ENCODE measurements at regions not wholly inside any gene's neighbourhood (a gene's known extent, or its start where the extent isn't known, plus 50 kb on each side); places are given as distances from the start of the nearest gene placed in this dataset.

GRCh38 chr18:55076643-55077218, 117.5 kb upstream of the CCDC68 start:
- RAD21 ChIA-PET (ENCODE audit: low non-redundant PET in 1 of 2, low total read pairs in 2 of 2, uncharacterized antibody in 2 of 2, unreplicated experiment in 2 of 2): no interaction called here
- no peaks in the 10 kb centered on the region; the same call in 1 of the 2 replicates for H3K27me3 ChIP-seq (ENCODE audit: insufficient read depth, low read length)
- intact Hi-C loops (cut with micrococcal nuclease): no loop called here
- no peaks in the 10 kb centered on the region for H3K9me3 ChIP-seq (ENCODE audit: control insufficient read depth in 1 of 2, insufficient read depth in 1 of 2, low read depth in 1 of 2, low read length in 2 of 2)
- no peaks in the 10 kb centered on the region for H3K9me2 ChIP-seq (ENCODE audit: insufficient read depth)
- H2AFZ ChIP-seq (ENCODE audit: low read depth, low read length, poor library complexity, severe bottlenecking): no peak overlapping the region
- CTCF ChIA-PET: no interaction called here
- ATAC-seq (no peak), DNase-seq (ENCODE audit: low read depth, low spot score) (no peak)
- H3K4me2 ChIP-seq (ENCODE audit: low read length): no peak overlapping the region
- no peaks in the 10 kb centered on the region for H4K20me1 ChIP-seq (ENCODE audit: insufficient read depth)
- no peaks in the 10 kb centered on the region for H3K36me3 ChIP-seq (ENCODE audit: control insufficient read depth in 1 of 2, insufficient read depth in 2 of 2, low read length in 2 of 2)
- no peaks in the 10 kb centered on the region for H3K4me1 ChIP-seq (ENCODE audit: control insufficient read depth in 1 of 2, insufficient read depth in 2 of 2, low read length in 2 of 2)
- H3K4me3 ChIP-seq (replicated peaks in 1 of 2; ENCODE audit: low read depth in 1 of 2, low read length in 2 of 2): no peak overlapping the region
- TF ChIP-seq ZBTB33 (IDR thresholded peaks at IDR 0.05; ENCODE audit: extremely low read depth, insufficient replicate concordance, low read length): no peak
- no peak for TF ChIP-seq POLR2AphosphoS5 (IDR thresholded peaks at IDR 0.05; ENCODE audit: low read depth, low read length)
- no peaks in the 10 kb centered on the region for H3K79me2 ChIP-seq (ENCODE audit: insufficient read depth, low read length)
- POLR2A ChIA-PET: no interaction called here
- no peak overlapping the region for H3K27ac ChIP-seq (ENCODE audit: low read depth, low read length)
- no TSS peak for BruUV-seq (replicated peaks)
- H3K9ac ChIP-seq (ENCODE audit: low read length): no peak overlapping the region

DNA sequence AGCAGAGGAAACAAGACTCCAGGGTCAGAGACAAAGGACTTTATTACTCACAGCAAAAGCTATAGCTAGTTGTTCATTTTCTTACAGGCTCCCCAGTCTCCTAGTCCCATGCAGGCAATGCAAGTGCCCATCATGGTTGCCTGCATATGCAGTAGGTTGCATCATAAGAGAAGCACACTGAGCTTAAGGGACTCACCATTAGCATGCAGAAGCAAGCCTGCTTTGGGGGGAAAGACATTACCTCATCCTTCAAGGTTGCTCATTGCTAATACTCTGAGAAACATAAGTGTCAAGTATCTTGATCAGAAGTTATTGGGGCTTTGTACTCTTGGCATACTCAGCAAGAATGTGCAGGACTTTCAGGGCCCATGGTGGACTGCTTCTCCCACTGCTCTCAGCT, 114.6 kb upstream of the CCDC68 start:
- ChIA-PET POLR2A (no interaction called here), RAD21 (ENCODE audit: low non-redundant PET in 1 of 2, low total read pairs in 2 of 2, uncharacterized antibody in 2 of 2, unreplicated experiment in 2 of 2) (no interaction called here), CTCF (no interaction called here)
- H3K79me2 ChIP-seq (ENCODE audit: insufficient read depth, low read length): no peaks in the 10 kb centered on the region
- ATAC-seq (no peak), DNase-seq (ENCODE audit: low read depth, low spot score) (no peak)
- no peak overlapping the region for H3K4me3 ChIP-seq (replicated peaks in 1 of 2; ENCODE audit: low read depth in 1 of 2, low read length in 2 of 2)
- H3K4me1 ChIP-seq (ENCODE audit: control insufficient read depth in 1 of 2, insufficient read depth in 2 of 2, low read length in 2 of 2): no peaks in the 10 kb centered on the region
- BruUV-seq (replicated peaks): no TSS peak
- H3K27me3 ChIP-seq (ENCODE audit: insufficient read depth, low read length): peaks cover 12% of the 10 kb centered on the region; the same call in 1 of the 2 replicates
- intact Hi-C loops (cut with micrococcal nuclease): no loop called here
- H4K20me1 ChIP-seq (ENCODE audit: insufficient read depth): no peaks in the 10 kb centered on the region
- TF ChIP-seq, protein P1, sequence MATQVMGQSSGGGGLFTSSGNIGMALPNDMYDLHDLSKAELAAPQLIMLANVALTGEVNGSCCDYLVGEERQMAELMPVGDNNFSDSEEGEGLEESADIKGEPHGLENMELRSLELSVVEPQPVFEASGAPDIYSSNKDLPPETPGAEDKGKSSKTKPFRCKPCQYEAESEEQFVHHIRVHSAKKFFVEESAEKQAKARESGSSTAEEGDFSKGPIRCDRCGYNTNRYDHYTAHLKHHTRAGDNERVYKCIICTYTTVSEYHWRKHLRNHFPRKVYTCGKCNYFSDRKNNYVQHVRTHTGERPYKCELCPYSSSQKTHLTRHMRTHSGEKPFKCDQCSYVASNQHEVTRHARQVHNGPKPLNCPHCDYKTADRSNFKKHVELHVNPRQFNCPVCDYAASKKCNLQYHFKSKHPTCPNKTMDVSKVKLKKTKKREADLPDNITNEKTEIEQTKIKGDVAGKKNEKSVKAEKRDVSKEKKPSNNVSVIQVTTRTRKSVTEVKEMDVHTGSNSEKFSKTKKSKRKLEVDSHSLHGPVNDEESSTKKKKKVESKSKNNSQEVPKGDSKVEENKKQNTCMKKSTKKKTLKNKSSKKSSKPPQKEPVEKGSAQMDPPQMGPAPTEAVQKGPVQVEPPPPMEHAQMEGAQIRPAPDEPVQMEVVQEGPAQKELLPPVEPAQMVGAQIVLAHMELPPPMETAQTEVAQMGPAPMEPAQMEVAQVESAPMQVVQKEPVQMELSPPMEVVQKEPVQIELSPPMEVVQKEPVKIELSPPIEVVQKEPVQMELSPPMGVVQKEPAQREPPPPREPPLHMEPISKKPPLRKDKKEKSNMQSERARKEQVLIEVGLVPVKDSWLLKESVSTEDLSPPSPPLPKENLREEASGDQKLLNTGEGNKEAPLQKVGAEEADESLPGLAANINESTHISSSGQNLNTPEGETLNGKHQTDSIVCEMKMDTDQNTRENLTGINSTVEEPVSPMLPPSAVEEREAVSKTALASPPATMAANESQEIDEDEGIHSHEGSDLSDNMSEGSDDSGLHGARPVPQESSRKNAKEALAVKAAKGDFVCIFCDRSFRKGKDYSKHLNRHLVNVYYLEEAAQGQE (IDR thresholded peaks at IDR 0.05; ENCODE audit: low read depth): no peak
- no peak for TF ChIP-seq TCF7L2 (IDR thresholded peaks at IDR 0.05; ENCODE audit: borderline replicate concordance, extremely low read depth, insufficient read depth, insufficient read length)
- no peak for TF ChIP-seq RAD21 (IDR thresholded peaks at IDR 0.05; ENCODE audit: low read depth)
- TF ChIP-seq CEBPB (IDR thresholded peaks at IDR 0.05; ENCODE audit: low read depth): no peak
- TF ChIP-seq, protein P2, sequence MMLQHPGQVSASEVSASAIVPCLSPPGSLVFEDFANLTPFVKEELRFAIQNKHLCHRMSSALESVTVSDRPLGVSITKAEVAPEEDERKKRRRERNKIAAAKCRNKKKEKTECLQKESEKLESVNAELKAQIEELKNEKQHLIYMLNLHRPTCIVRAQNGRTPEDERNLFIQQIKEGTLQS (IDR thresholded peaks at IDR 0.05): no peak
- H2AFZ ChIP-seq (ENCODE audit: low read depth, low read length, poor library complexity, severe bottlenecking): no peak overlapping the region
- no peaks in the 10 kb centered on the region for H3K9me2 ChIP-seq (ENCODE audit: insufficient read depth)
- H3K36me3 ChIP-seq (ENCODE audit: control insufficient read depth in 1 of 2, insufficient read depth in 2 of 2, low read length in 2 of 2): no peaks in the 10 kb centered on the region
- H3K9ac ChIP-seq (ENCODE audit: low read length): no peak overlapping the region
- H3K9me3 ChIP-seq (ENCODE audit: control insufficient read depth in 1 of 2, insufficient read depth in 1 of 2, low read depth in 1 of 2, low read length in 2 of 2): no peaks in the 10 kb centered on the region
- H3K4me2 ChIP-seq (ENCODE audit: low read length): no peak overlapping the region
- no peak overlapping the region for H3K27ac ChIP-seq (ENCODE audit: low read depth, low read length)

Data from HCT116 (cell line).